Kidney epithelial cell (primary cell): ENCODE measurements at regions not wholly inside any gene's neighbourhood (a gene's known extent, or its start where the extent isn't known, plus 50 kb on each side); places are given as distances from the start of the nearest gene placed in this dataset.
"Not testable (repeated sequence)": the region's sequence is repeated elsewhere in the genome, so short reads cannot be mapped to it uniquely, and the experiment has no call there.

Experiments used
- DNase-seq: peaks from one replicate; pipeline ENCODE4 v3.0.0-alpha.2; 2010; ENCODE audit warnings: low read depth
- H3K27me3 ChIP-seq: 2 replicates; pipeline ENCODE4 v1.6.0; 2011; ENCODE audit warnings: low read length; ENCODE audit not compliant: control insufficient read depth, insufficient read depth
- H3K36me3 ChIP-seq: 2 replicates; pipeline ENCODE4 v1.5.1; 2011; ENCODE audit warnings: low read length; ENCODE audit not compliant: control insufficient read depth, insufficient read depth
- H3K4me3 ChIP-seq: 2 replicates; pipeline ENCODE4 v1.5.1; 2011; ENCODE audit warnings: low read depth, mild to moderate bottlenecking, control low read depth, low read length

DNA sequence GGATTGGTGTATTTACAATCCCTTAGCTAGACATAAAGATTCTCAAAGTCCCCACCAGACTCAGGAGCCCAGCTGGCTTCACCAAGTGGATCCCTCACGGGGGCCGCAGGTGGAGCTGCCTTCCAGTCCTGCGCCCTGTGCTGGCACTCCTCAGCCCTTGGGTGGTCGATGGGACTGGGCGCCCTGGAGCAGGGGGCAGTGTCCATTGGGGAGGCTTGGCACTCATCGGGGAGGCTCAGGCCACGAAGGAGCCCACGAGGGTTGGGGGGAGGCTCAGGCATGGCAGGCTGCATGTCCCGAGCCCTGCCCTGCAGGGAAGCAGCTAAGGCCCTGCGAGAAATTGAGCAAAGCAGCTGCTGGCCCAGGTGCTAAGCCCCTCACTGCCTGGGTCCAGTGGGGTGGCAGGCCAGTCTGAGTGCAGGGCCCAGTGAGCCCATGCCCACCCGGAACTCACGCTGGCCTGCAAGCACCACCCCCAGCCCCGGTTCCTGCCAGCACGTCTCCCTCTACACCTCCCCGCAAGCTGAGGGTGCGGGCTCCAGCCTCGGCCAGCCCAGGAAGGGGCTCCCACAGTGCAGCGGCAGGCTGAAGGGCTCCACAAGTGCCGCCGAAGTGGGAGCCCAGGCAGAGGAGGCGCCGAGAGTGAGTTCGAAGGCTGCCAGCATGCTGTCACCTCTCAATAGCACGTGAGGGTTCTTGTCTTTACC lies 198.5 kb downstream of the ADRA2C start:
- not testable (repeated sequence) for DNase-seq, H3K27me3 ChIP-seq, H3K4me3 ChIP-seq, H3K36me3 ChIP-seq

DNA sequence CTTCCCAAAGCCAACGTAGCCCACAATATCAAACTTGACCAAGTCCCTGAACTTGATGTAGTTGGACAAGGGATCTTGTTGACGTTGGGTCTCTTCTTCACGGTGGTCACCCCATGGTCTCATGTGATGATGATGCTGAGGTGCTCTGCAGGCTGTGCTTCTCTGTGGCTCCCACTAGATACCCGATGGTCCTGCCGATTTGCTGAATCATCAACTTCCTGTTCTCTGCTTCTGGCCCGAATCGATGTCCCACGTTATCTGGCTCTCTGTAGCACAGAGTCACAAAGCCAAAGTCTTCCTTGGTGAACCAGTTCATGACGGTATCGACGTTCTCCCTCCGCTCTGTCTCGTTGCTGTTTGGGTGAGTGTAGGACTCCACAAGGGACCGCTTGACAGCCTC lies 201.0 kb downstream of the ADRA2C start:
- not testable (repeated sequence) for H3K27me3 ChIP-seq, H3K36me3 ChIP-seq, DNase-seq, H3K4me3 ChIP-seq

DNA sequence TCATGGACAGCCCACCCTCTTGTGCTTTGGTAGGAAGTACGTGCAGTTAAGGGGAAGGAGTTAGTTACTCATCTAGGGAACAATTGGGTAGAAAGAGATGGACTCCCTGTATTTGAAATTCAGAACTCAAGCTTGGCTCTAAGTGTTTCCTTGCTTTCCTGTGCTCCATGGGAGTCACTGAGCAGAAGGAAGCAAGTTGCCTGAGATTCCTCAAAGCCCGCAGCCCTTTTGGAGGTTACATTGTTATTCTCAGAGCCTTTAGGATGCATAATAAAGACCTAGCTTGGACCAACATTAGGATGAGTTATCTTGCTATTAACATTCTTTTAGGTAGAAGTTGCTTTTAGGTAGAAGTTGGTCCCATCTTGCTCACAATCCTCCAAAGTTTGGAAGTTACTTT lies 206.4 kb downstream of the ADRA2C start:
- H3K27me3 ChIP-seq, H3K36me3 ChIP-seq, H3K4me3 ChIP-seq, DNase-seq: not testable (repeated sequence)

DNA sequence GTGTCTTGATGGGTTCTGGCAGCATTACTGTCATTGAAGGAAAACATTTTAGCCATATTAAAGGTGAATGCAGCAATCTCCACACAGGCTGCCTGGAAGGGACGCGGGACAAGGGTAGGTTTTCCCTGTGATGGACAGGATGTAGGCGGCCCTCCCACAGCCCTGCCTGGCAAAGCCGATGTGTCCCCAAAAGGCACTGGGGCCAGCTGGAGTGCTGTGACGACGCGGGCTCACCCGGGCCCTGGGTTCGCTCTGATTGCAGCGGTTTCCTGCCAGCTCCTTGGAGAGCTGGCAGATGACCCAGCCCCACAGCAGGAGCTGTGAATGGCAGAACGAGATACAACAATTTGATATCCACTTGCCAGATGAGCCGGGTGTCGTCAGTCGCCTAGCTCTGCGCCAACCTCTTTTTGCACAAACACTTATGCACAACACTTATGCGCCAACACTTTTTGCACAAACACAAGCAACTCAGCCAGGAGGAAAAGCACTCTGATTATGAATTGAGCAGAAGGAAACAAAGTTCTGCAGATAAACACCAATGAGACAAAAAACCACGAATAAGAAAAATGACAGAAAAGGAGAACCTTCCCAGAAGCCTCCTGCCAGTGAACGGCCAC lies 207.5 kb downstream of the ADRA2C start:
- H3K27me3 ChIP-seq, DNase-seq, H3K4me3 ChIP-seq, H3K36me3 ChIP-seq: not testable (repeated sequence)

DNA sequence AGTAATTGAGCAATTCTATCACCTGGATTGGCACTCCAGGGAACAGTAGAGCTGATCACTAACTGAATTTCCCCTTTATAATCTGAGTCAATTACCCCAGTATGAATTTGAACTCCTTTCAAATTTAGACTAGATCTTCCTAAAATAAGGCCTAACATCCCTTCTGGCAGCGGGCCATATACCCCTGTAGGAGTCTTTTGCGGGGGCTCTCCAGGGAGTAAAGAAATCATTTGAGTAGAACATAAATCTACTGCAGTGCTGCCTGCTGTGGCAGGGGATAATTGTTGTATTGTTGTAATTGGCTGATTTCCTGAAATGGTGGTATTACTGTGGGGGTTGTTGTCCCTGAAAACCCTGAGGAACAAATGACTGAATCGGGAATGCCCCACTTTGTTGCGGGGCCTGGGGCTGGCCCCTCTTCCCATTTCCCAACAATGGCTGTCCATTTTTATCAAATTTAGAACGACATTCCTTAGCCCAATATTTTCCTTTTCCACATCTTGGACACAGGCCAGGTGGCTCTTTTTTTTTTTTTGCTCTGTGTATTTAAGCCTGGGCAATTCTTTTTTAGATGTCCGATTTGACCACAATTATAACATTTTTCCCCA lies 217.4 kb downstream of the ADRA2C start:
- not testable (repeated sequence) for DNase-seq, H3K4me3 ChIP-seq, H3K27me3 ChIP-seq, H3K36me3 ChIP-seq

DNA sequence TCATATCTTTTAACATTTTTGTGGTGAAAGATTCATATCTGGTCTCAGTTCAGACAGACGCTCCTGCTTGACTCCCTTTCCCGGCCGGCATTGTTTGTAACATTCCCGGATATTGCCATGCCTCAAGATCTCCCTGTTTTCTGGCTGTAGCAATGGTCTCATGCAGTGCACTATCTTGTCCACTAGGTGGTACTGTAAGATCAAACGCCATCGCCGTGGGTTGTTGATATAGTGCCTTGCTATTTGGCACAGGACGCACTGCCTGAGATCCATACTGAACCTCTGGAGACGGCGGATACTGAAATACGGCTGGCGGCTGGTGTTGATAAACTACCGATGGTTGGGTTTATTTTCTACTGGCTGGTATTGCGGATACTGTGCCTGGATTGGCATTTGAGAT lies 218.6 kb downstream of the ADRA2C start:
- not testable (repeated sequence) for H3K36me3 ChIP-seq, DNase-seq, H3K27me3 ChIP-seq, H3K4me3 ChIP-seq

DNA sequence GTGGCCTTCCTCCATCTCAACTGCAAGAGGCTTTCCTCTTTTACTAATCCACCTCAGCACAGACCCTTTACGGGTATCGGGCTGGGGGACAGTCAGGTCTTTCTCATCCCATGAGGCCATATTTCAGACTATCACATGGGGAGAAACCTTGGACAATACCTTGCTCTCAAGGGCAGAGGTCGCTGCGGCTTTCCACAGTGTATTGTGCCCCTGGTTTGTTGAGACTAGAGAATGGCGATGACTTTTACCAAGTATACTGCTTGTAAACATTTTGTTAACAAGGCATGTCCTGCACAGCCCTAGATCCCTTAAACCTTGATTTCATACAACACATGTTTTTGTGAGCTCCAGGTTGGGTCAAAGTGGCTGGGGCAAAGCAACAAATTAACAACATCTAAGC lies 220.2 kb downstream of the ADRA2C start:
- H3K27me3 ChIP-seq, H3K4me3 ChIP-seq, H3K36me3 ChIP-seq, DNase-seq: not testable (repeated sequence)

DNA sequence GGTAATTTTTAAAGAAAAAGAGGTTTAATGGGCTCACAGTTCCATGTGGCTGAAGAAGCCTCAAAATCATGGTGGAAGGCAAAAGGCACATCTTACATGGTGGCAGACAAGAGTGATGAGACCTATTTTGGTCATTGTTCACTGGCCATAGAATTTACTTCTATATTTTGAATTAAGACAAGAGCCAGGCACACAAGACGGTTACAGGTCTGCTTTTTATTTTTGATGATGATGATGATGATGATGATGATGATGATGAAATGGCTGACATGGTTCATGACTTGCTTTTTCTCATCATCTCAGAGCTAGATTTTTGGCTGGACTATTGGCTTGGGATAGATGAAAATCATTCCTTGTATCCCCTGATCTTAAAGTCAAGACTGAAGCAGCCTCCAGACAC lies 229.3 kb downstream of the OTOP1 start:
- not testable (repeated sequence) for H3K4me3 ChIP-seq, DNase-seq, H3K36me3 ChIP-seq, H3K27me3 ChIP-seq

DNA sequence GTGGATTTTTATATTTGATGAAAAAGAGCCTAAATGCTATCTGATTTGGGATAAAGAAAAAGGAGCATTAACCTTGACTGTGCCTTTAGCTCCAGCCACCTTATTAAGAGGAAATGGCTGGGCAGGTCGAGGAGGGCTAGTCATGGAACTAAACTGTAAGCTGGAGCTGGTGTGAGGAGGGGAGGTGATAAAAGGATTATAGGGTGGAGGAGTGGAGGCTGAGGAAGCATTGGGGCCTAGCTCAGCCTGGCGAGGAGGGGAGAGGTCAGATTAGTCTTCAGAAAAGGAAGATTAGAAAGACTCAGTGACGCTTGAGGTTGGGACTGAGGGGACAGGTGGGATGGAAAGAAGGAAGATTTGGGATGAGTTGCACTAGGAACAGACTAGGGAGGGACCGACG lies 222.7 kb downstream of the OTOP1 start:
- not testable (repeated sequence) for H3K36me3 ChIP-seq, DNase-seq, H3K4me3 ChIP-seq, H3K27me3 ChIP-seq

DNA sequence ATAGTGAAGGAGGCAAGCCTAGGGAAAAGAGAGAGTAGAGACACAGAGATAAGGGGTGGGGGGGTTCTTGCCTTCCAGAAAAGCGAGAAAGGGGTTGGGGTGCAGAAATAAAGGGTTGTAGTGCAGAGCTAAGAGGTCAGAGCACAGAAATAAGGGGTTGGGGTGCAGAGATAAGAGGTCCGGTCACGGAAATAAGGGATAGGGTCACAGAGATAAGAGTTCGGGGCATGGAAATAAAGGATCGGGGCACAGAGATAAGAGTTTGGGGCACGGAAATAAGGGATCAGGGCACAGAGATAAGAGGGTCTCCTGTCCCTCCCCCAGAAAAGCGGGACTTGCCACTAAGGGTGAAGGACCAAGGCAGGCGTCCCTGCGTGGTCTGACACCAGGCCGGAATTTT lies 222.0 kb downstream of the OTOP1 start:
- not testable (repeated sequence) for DNase-seq, H3K4me3 ChIP-seq, H3K36me3 ChIP-seq, H3K27me3 ChIP-seq

DNA sequence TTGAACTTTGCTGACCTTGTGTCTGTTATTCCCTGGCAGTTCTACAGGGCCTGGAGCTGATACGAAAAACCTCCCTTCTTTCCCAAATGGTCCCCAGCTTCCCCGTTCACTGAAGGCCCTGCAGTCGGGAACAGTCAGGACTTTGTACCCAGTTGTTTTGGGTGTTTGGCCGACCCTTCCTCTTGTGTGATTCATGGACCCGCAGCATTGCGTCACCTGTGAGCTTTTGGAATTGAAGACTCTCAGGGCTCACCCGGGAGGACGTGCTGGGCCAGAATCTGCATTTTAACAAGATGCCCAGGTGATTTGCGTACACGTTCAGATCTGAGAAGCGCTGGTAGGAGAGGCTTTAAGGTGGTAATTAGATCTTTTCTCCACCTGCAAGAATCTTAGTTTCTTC lies 220.4 kb downstream of the OTOP1 start:
- H3K27me3 ChIP-seq, H3K4me3 ChIP-seq, H3K36me3 ChIP-seq, DNase-seq: not testable (repeated sequence)

DNA sequence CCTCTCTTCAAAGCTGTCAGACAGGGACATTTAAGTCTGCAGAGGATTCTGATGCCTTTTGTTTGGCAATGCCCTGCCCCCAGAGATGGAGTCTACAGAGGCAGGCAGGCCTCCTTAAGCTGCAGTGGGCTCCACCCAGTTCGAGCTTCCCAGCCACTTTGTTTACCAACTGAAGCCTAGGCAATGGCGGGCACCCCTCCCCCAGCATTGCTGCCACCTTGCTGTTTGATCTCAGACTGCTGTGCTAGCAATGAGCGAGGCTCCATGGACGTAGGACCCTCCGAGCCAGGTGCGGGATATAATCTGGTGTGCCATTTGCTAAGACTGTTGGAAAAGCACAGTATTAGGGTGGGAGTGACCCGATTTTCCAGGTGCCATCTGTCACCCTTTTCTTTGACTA lies 207.7 kb downstream of the OTOP1 start:
- H3K36me3 ChIP-seq, H3K4me3 ChIP-seq, H3K27me3 ChIP-seq, DNase-seq: not testable (repeated sequence)

DNA sequence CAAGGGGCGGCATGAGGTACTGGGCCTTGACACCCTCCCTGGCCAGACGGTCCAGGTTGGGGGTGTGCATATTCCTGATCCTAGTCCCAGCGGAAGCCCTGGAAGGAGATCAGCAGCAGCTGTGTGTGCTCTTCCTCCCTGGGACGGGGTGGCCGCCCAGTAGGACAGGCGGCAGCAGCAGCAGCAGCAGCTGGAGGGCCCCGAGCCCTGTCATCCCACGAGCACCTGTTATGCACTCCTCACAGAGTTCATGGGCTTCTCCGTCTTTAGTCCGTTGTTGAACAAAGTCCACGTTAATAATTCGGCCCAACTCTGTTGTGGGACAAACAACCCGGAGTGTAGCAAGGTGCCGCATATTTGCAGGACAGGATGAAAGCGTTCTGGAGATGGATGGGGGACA lies 205.6 kb downstream of the OTOP1 start:
- H3K36me3 ChIP-seq, H3K4me3 ChIP-seq, H3K27me3 ChIP-seq, DNase-seq: not testable (repeated sequence)

DNA sequence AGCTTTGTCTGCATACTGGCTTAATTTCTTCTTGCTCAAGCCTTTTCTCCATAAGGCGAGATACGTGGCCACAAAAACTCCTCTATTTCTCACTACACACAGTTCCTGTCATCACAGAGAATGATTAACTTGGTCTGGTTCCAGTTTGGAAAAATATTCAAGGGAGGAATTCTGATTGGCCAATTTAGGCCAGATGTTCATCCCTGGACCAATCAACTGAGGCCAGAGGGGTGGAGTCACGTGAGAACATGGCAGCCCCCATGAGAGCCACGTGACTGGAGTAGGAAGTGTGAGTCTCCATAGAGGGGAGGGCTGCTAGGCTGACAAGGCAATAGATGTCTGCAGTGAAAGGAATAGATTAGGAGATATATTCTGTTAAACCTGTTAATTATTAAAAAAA lies 200.0 kb downstream of the OTOP1 start:
- not testable (repeated sequence) for DNase-seq, H3K36me3 ChIP-seq, H3K27me3 ChIP-seq, H3K4me3 ChIP-seq

DNA sequence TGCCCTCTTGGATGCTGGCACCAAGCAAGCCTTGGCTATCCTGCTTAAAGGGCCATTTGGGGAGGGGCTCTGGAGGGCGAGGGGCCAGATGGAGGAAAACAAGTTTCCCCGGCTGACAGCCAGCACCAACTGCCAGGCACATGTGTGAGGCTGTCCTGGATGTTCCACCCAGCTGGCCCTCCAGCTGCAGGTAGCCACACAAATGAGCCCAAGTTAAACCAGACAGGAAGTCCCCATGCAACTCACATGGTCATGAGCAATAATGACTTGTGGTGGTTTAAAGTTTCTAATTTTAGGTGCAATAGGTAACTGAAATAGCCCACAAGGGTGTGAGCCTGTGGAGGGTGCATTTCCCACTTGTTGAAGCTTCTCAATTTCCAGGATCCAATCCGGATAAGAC lies 198.0 kb downstream of the OTOP1 start:
- DNase-seq, H3K4me3 ChIP-seq, H3K36me3 ChIP-seq, H3K27me3 ChIP-seq: not testable (repeated sequence)
